H9 (cell line): ENCODE measurements at regions not wholly inside any gene's neighbourhood (a gene's known extent, or its start where the extent isn't known, plus 50 kb on each side); places are given as distances from the start of the nearest gene placed in this dataset.

Experiments used
- DNase-seq: peaks from one replicate; pipeline ENCODE4 v3.0.0-alpha.2; 2017
- H2AFZ ChIP-seq: one replicate; pipeline ENCODE4 v1.6.1; 2013; ENCODE audit warnings: mild to moderate bottlenecking, low read length, control low read depth, moderate library complexity
- H2AK5ac ChIP-seq: 2 replicates; pipeline ENCODE4 v1.6.1; 2013; ENCODE audit warnings: low read length, control low read depth, mixed read lengths; ENCODE audit not compliant: insufficient read length
- H2BK120ac ChIP-seq: one replicate; pipeline ENCODE4 v1.6.1; 2013; ENCODE audit warnings: low read depth, mild to moderate bottlenecking, low read length, control low read depth, inconsistent platforms; ENCODE audit not compliant: poor library complexity, severe bottlenecking
- H2BK12ac ChIP-seq: 2 replicates; pipeline ENCODE4 v1.6.1; 2013; ENCODE audit warnings: low read length, control low read depth, mixed read lengths, low read depth; ENCODE audit not compliant: insufficient read length
- H2BK15ac ChIP-seq: 2 replicates; pipeline ENCODE4 v1.6.1; 2013; ENCODE audit warnings: low read depth, low read length, control low read depth
- H2BK20ac ChIP-seq: one replicate; pipeline ENCODE4 v1.6.1; 2013; ENCODE audit warnings: low read depth, mild to moderate bottlenecking, low read length, control low read depth, inconsistent platforms; ENCODE audit not compliant: poor library complexity, severe bottlenecking
- H2BK5ac ChIP-seq: 2 replicates; pipeline ENCODE4 v1.6.1; 2013; ENCODE audit warnings: low read length, control low read depth, mixed read lengths; ENCODE audit not compliant: insufficient read length
- H3K14ac ChIP-seq: 2 replicates; pipeline ENCODE4 v1.6.1; 2013; ENCODE audit warnings: low read length, control low read depth; ENCODE audit not compliant: insufficient read depth
- H3K18ac ChIP-seq: 2 replicates; pipeline ENCODE4 v1.6.1; 2013; ENCODE audit warnings: low read depth, mild to moderate bottlenecking, mixed read lengths, low read length, control low read depth; ENCODE audit not compliant: insufficient read length
- H3K23ac ChIP-seq: 2 replicates; pipeline ENCODE4 v1.6.1; 2013; ENCODE audit warnings: low read length, control low read depth, mixed read lengths, low read depth; ENCODE audit not compliant: insufficient read length
- H3K23me2 ChIP-seq: 2 replicates; pipeline ENCODE4 v1.6.1; 2013; ENCODE audit warnings: low read depth, mild to moderate bottlenecking, mixed read lengths, low read length, control low read depth; ENCODE audit not compliant: insufficient read length, poor library complexity, severe bottlenecking
- H3K27ac ChIP-seq: 2 replicates; pipeline ENCODE4 v1.5.1; 2013; ENCODE audit warnings: low read length, control low read depth, mixed read lengths, low read depth; ENCODE audit not compliant: insufficient read length
- H3K27me3 ChIP-seq: 2 replicates; pipeline ENCODE4 v1.6.1; 2013; ENCODE audit warnings: low read length, control low read depth, inconsistent platforms; ENCODE audit not compliant: insufficient read depth
- H3K4ac ChIP-seq: 2 replicates; pipeline ENCODE4 v1.6.1; 2013; ENCODE audit warnings: low read depth, mild to moderate bottlenecking, control low read depth, inconsistent platforms, low read length, moderate library complexity
- H3K4me1 ChIP-seq: 2 replicates; pipeline ENCODE4 v1.6.1; 2013; ENCODE audit warnings: low read length, control low read depth, inconsistent platforms; ENCODE audit not compliant: insufficient read depth
- H3K4me2 ChIP-seq: 2 replicates; pipeline ENCODE4 v1.6.1; 2013; ENCODE audit warnings: low read length, control low read depth, mixed read lengths; ENCODE audit not compliant: insufficient read length, insufficient read depth
- H3K56ac ChIP-seq: 2 replicates; pipeline ENCODE4 v1.6.1; 2013; ENCODE audit warnings: low read depth, mild to moderate bottlenecking, mixed read lengths, low read length, control low read depth; ENCODE audit not compliant: insufficient read length
- H3K79me1 ChIP-seq: 2 replicates; pipeline ENCODE4 v1.6.1; 2013; ENCODE audit warnings: low read depth, mild to moderate bottlenecking, moderate library complexity, low read length, control low read depth, inconsistent platforms; ENCODE audit not compliant: insufficient read depth, poor library complexity, severe bottlenecking
- H3K79me2 ChIP-seq: 2 replicates; pipeline ENCODE4 v1.6.1; 2013; ENCODE audit warnings: low read length, control low read depth, inconsistent platforms; ENCODE audit not compliant: insufficient read depth
- H3K9ac ChIP-seq: 2 replicates; pipeline ENCODE4 v1.6.1; 2013; ENCODE audit warnings: low read length, control low read depth, mixed read lengths; ENCODE audit not compliant: insufficient read length; ENCODE audit errors: extremely low read depth
- H3K9me3 ChIP-seq: one replicate; pipeline ENCODE4 v1.6.1; 2013; ENCODE audit warnings: low read depth, low read length, inconsistent platforms; ENCODE audit not compliant: control insufficient read depth
- H3T11ph ChIP-seq: one replicate; pipeline ENCODE4 v1.6.1; 2013; ENCODE audit warnings: mild to moderate bottlenecking, low read length, control low read depth, inconsistent platforms
- H4K20me1 ChIP-seq: one replicate; pipeline ENCODE4 v1.6.1; 2013; ENCODE audit not compliant: control insufficient read depth, insufficient read length, insufficient read depth
- H4K5ac ChIP-seq: 2 replicates; pipeline ENCODE4 v1.6.1; 2013; ENCODE audit warnings: low read depth, mild to moderate bottlenecking, mixed read lengths, low read length, control low read depth; ENCODE audit not compliant: insufficient read length
- H4K8ac ChIP-seq: replicated peaks from 2 replicates; pipeline ENCODE4 v1.6.1; 2013; ENCODE audit warnings: low read length, control low read depth, mixed read lengths, low read depth; ENCODE audit not compliant: insufficient read length
- H4K91ac ChIP-seq: 2 replicates; pipeline ENCODE4 v1.6.1; 2013; ENCODE audit warnings: low read depth, mild to moderate bottlenecking, moderate library complexity, mixed read lengths, low read length, control low read depth; ENCODE audit not compliant: insufficient read length
- H3K27ac Mint-ChIP-seq, 3 experiments: 2 replicates in 2 of 3; 3 replicates in 1 of 3; pipeline ENCODE4 v1.8.0; 2020 to 2021; ENCODE audit warnings: mixed read lengths in 3 of 3, mild to moderate bottlenecking in 1 of 3, moderate library complexity in 1 of 3
- H3K27me3 Mint-ChIP-seq: 2 replicates; pipeline ENCODE4 v1.8.0; 2021; ENCODE audit warnings: low read depth, mild to moderate bottlenecking, moderate library complexity, mixed read lengths
- H3K36me3 Mint-ChIP-seq, 3 experiments: 2 replicates in 2 of 3; 3 replicates in 1 of 3; pipeline ENCODE4 v1.8.0; 2020 to 2021; ENCODE audit warnings: low read depth in 3 of 3, mixed read lengths in 3 of 3; ENCODE audit not compliant: insufficient read depth in 1 of 3
- H3K4me1 Mint-ChIP-seq, 2 experiments: 2 replicates each; pipeline ENCODE4 v1.8.0; 2020; ENCODE audit warnings: mixed read lengths in 2 of 2
- H3K4me3 Mint-ChIP-seq, 2 experiments: 2 replicates in 1 of 2; 3 replicates in 1 of 2; pipeline ENCODE4 v1.8.0; 2020 to 2021; ENCODE audit warnings: mild to moderate bottlenecking in 2 of 2, mixed read lengths in 2 of 2, moderate library complexity in 1 of 2
- H3K9me3 Mint-ChIP-seq, 2 experiments: 2 replicates in 1 of 2; 3 replicates in 1 of 2; pipeline ENCODE4 v1.8.0; 2020; ENCODE audit warnings: mild to moderate bottlenecking in 2 of 2, mixed read lengths in 2 of 2, moderate library complexity in 1 of 2
- WGBS: extraction: QIAGEN DNeasy Blood & Tissue Kit; methylation state at CpG from one replicate; pipeline ENCODE4 v1.1.7; 2013; ENCODE audit warnings: missing lambda C conversion rate, low lambda C conversion rate, mixed read lengths; ENCODE audit not compliant: insufficient read length; ENCODE audit errors: extremely low coverage; 5-methylcytosine and 5-hydroxymethylcytosine counted together
- TF ChIP-seq, protein P1 (sequence below): fragments of 200-600 bp; sonication (generic); conservative IDR thresholded peaks from 3 replicates; pipeline ENCODE4 v1.8.0; 2021; ENCODE audit warnings: antibody characterized with exemption, mild to moderate bottlenecking

DNA sequence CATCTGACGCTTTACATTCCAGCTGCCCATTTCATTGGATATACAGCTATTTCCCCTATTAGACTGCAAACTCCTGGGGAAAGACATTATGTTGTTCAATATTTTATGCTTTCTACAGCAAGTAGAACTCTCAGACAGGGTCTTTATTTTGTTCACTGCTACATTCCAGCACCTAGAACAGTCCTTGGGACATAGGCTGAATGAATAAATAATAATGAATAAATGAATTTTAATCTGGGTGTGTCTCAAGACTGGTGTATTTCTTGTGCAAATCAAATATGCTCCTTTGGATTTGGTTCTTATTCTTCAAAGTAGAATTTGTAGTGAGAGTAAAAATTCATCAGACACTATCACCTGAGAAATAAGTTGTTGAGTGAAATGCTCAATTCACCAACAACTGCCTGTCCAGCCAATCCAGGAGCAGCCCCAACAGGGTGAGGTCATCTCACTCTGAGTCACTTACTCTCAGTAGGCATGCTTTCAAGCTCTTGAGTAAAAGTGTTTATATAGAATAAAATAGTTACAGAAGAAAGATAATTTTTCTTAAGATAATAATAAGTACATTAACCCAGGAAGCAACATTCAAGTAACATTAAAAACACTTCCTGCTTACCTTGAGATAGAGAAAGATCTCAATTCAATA, 287.5 kb upstream of the NPVF start:
- no peak overlapping the region for H4K8ac ChIP-seq
- H4K20me1 ChIP-seq: no peaks in the 10 kb centered on the region
- no peak overlapping the region for H2AFZ ChIP-seq
- no peak overlapping the region for H3T11ph ChIP-seq
- no peak overlapping the region for H3K56ac ChIP-seq
- peaks cover 7% of the 10 kb centered on the region in 2 experiments; a peak in 3 of 4 replicates for H3K4me1 Mint-ChIP-seq
- no peaks in the 10 kb centered on the region for H3K36me3 Mint-ChIP-seq
- H3K9me3 Mint-ChIP-seq: no peaks in the 10 kb centered on the region; a peak in 1 of 5 replicates
- no peak overlapping the region for H3K14ac ChIP-seq
- H3K23me2 ChIP-seq: no peaks in the 10 kb centered on the region
- no peak overlapping the region for H2BK120ac ChIP-seq
- no peak for DNase-seq
- no peak overlapping the region for H3K27ac Mint-ChIP-seq
- no peak overlapping the region for H2BK20ac ChIP-seq
- no peak overlapping the region for H4K91ac ChIP-seq
- no peak overlapping the region for H3K18ac ChIP-seq
- TF ChIP-seq, protein P1, sequence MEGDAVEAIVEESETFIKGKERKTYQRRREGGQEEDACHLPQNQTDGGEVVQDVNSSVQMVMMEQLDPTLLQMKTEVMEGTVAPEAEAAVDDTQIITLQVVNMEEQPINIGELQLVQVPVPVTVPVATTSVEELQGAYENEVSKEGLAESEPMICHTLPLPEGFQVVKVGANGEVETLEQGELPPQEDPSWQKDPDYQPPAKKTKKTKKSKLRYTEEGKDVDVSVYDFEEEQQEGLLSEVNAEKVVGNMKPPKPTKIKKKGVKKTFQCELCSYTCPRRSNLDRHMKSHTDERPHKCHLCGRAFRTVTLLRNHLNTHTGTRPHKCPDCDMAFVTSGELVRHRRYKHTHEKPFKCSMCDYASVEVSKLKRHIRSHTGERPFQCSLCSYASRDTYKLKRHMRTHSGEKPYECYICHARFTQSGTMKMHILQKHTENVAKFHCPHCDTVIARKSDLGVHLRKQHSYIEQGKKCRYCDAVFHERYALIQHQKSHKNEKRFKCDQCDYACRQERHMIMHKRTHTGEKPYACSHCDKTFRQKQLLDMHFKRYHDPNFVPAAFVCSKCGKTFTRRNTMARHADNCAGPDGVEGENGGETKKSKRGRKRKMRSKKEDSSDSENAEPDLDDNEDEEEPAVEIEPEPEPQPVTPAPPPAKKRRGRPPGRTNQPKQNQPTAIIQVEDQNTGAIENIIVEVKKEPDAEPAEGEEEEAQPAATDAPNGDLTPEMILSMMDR: no peak
- no peak overlapping the region for H2BK15ac ChIP-seq
- no peaks in the 10 kb centered on the region for H3K27me3 ChIP-seq
- no peak overlapping the region for H3K4me2 ChIP-seq
- H3K4ac ChIP-seq: no peak overlapping the region
- H3K27me3 Mint-ChIP-seq: 0 out of 2 replicates have a peak, but pooled peaks cover 2% of the 10 kb centered on the region
- H3K9ac ChIP-seq: no peak overlapping the region
- no peak overlapping the region for H3K4me3 Mint-ChIP-seq
- no peak overlapping the region for H3K27ac ChIP-seq
- no peak overlapping the region for H2BK5ac ChIP-seq
- no peaks in the 10 kb centered on the region for H3K4me1 ChIP-seq
- no CpG with 5 or more reads among the region's 1 CpG for WGBS
- H3K23ac ChIP-seq: no peak overlapping the region
- H4K5ac ChIP-seq: no peak overlapping the region
- H3K9me3 ChIP-seq: no peaks in the 10 kb centered on the region
- no peaks in the 10 kb centered on the region for H3K79me1 ChIP-seq
- H3K79me2 ChIP-seq: no peaks in the 10 kb centered on the region
- H2BK12ac ChIP-seq: no peak overlapping the region
- H2AK5ac ChIP-seq: no peak overlapping the region
